Thoracic aorta (tissue), 2 donors: ENCODE measurements at regions not wholly inside any gene's neighbourhood (a gene's known extent, or its start where the extent isn't known, plus 50 kb on each side); places are given as distances from the start of the nearest gene placed in this dataset.
A peak's percentile ranks its signal among the peaks of the same experiment; 100 is the strongest.
"Not testable (repeated sequence)": the region's sequence is repeated elsewhere in the genome, so short reads cannot be mapped to it uniquely, and the experiment has no call there.

Experiments used
- ATAC-seq: fragments of 150-250 bp; one replicate; pipeline ENCODE4 v1.8.0; 2017; ENCODE audit warnings: low read depth; ENCODE audit not compliant: insufficient number of reproducible peaks, low FRiP score
- DNase-seq: peaks from one replicate; pipeline ENCODE4 v3.0.0-alpha.2; 2020; ENCODE audit warnings: low spot score
- H3K27ac ChIP-seq, 2 donors: fragments of 200-600 bp; sonication (generic); 1 replicate in 1 of 2; 2 replicates in 1 of 2; pipeline ENCODE4 v1.5.1; 2016; ENCODE audit warnings: mild to moderate bottlenecking in 2 of 2, moderate library complexity in 2 of 2
- H3K27me3 ChIP-seq: fragments of 200-600 bp; sonication (generic); replicated peaks from 2 replicates; pipeline ENCODE4 v1.6.0; 2016; ENCODE audit warnings: mild to moderate bottlenecking; ENCODE audit not compliant: insufficient read depth
- H3K36me3 ChIP-seq: fragments of 200-600 bp; sonication (generic); one replicate; pipeline ENCODE4 v1.5.1; 2016
- H3K4me1 ChIP-seq, 2 donors: fragments of 200-600 bp; sonication (generic); 1 replicate in 1 of 2; 2 replicates in 1 of 2; pipeline versions ENCODE4 v1.5.1 to v1.6.0; 2016; ENCODE audit warnings: low read depth in 2 of 2, mild to moderate bottlenecking in 1 of 2; ENCODE audit not compliant: control insufficient read depth in 1 of 2
- H3K4me3 ChIP-seq: fragments of 200-600 bp; sonication (generic); 2 replicates; pipeline ENCODE4 v1.5.1; 2016; ENCODE audit warnings: mild to moderate bottlenecking
- H3K9me3 ChIP-seq: fragments of 200-600 bp; sonication (generic); 2 replicates; pipeline ENCODE4 v1.5.1; 2016
- CTCF ChIP-seq: fragments of 200-600 bp; sonication (generic); IDR thresholded peaks from one replicate; pipeline ENCODE4 v1.5.1; 2019; ENCODE audit warnings: antibody characterized with exemption

GRCh38 chrX:77342004-77342403 lies 105.2 kb upstream of the FGF16 start:
- H3K36me3 ChIP-seq, result no peaks in the 10 kb centered on the region
- no peaks in the 10 kb centered on the region for H3K27me3 ChIP-seq
- no peaks in the 10 kb centered on the region for H3K4me1 ChIP-seq
- DNase-seq, result no peak
- H3K9me3 ChIP-seq, result no peaks in the 10 kb centered on the region
- no peak for ATAC-seq
- no peak overlapping the region for H3K4me3 ChIP-seq
- TF ChIP-seq CTCF, result no peak
- H3K27ac ChIP-seq, result no peak overlapping the region

GRCh38 chrX:77346859-77347258 lies 100.3 kb upstream of the FGF16 start:
- Histone ChIP-seq H3K27me3 (no peaks in the 10 kb centered on the region), H3K27ac (peak overlapping the region; percentile 43 to 76), H3K36me3 (no peaks in the 10 kb centered on the region), H3K4me1 (no peaks in the 10 kb centered on the region), H3K9me3 (no peaks in the 10 kb centered on the region), H3K4me3 (no peak overlapping the region)
- no peak for DNase-seq
- no peak for TF ChIP-seq CTCF
- peak; percentile 69 for ATAC-seq

GRCh38 chrX:77347572-77347971 lies 99.6 kb upstream of the FGF16 start:
- Histone ChIP-seq H3K9me3 (no peaks in the 10 kb centered on the region), H3K4me3 (no peak overlapping the region), H3K27ac (peak overlapping the region in 1 of 2 donors; percentile 76), H3K4me1 (no peaks in the 10 kb centered on the region), H3K36me3 (no peaks in the 10 kb centered on the region), H3K27me3 (no peaks in the 10 kb centered on the region)
- ATAC-seq (peak; percentile 50), DNase-seq (no peak)
- no peak for TF ChIP-seq CTCF

- ATAC-seq, result no peak
- Histone ChIP-seq H3K9me3 (no peaks in the 10 kb centered on the region), H3K27ac (no peak overlapping the region), H3K27me3 (no peaks in the 10 kb centered on the region), H3K36me3 (no peaks in the 10 kb centered on the region), H3K4me1 (no peaks in the 10 kb centered on the region), H3K4me3 (no peak overlapping the region)
- no peak for TF ChIP-seq CTCF
- DNase-seq, result no peak
Measured at GRCh38 chrX:77389891-77390290, 57.3 kb upstream of the FGF16 start.

- H3K9me3 ChIP-seq, H3K4me3 ChIP-seq, H3K27ac ChIP-seq, H3K36me3 ChIP-seq, ATAC-seq, DNase-seq, H3K4me1 ChIP-seq, H3K27me3 ChIP-seq: not testable (repeated sequence)
Measured at GRCh38 chrX:77390365-77390764, 56.8 kb upstream of the FGF16 start.

- Histone ChIP-seq H3K9me3 (no peaks in the 10 kb centered on the region), H3K27ac (no peak overlapping the region), H3K4me3 (no peak overlapping the region), H3K4me1 (no peaks in the 10 kb centered on the region), H3K36me3 (no peaks in the 10 kb centered on the region), H3K27me3 (no peaks in the 10 kb centered on the region)
- TF ChIP-seq CTCF, result no peak
- no peak for ATAC-seq
- DNase-seq, result no peak
Measured at GRCh38 chrX:77396781-77397180, 50.4 kb upstream of the FGF16 start.
